ENCODE measurements at regions not wholly inside any gene's neighbourhood (a gene's known extent, or its start where the extent isn't known, plus 50 kb on each side); places are given as distances from the start of the nearest gene placed in this dataset.

DNA sequence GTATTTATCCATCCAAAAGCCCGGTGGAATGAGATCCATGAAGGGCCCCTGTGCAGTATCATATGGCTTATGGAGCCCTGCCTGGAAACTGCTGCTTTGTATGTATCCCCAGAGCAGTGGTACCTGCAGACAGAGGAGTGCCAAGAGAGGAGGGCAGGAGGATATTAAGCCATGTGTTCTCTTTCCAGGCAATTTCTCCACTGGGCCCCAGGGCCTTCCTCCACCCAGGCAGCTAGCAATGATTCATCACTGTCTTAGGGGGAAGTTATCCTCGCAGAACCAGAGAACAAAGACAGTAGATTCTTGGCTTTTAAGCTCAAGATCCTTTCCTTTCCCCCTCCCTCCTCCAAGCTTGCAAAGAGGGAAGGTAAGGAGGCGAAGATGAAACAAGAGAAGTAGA, 98.1 kb downstream of the LRRC30 start:
- peaks cover 9% of the 10 kb centered on the region for H3K27me3 Mint-ChIP-seq (ENCODE audit: unreplicated experiment)
- no peak overlapping the region for H3K4me3 Mint-ChIP-seq (ENCODE audit: unreplicated experiment)
- H3K4me1 Mint-ChIP-seq (ENCODE audit: unreplicated experiment) = peaks cover 53% of the 10 kb centered on the region
- DNase-seq (ENCODE audit: low spot score) = no peak
- H3K9me3 Mint-ChIP-seq (ENCODE audit: unreplicated experiment) = no peaks in the 10 kb centered on the region
- H3K36me3 Mint-ChIP-seq (ENCODE audit: low read depth, unreplicated experiment) = peaks cover 1% of the 10 kb centered on the region
- TF ChIP-seq, protein P1, sequence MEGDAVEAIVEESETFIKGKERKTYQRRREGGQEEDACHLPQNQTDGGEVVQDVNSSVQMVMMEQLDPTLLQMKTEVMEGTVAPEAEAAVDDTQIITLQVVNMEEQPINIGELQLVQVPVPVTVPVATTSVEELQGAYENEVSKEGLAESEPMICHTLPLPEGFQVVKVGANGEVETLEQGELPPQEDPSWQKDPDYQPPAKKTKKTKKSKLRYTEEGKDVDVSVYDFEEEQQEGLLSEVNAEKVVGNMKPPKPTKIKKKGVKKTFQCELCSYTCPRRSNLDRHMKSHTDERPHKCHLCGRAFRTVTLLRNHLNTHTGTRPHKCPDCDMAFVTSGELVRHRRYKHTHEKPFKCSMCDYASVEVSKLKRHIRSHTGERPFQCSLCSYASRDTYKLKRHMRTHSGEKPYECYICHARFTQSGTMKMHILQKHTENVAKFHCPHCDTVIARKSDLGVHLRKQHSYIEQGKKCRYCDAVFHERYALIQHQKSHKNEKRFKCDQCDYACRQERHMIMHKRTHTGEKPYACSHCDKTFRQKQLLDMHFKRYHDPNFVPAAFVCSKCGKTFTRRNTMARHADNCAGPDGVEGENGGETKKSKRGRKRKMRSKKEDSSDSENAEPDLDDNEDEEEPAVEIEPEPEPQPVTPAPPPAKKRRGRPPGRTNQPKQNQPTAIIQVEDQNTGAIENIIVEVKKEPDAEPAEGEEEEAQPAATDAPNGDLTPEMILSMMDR (IDR thresholded peaks at IDR 0.05; ENCODE audit: unreplicated experiment) = no peak
- no peak overlapping the region for H3K27ac Mint-ChIP-seq (ENCODE audit: unreplicated experiment)

DNA sequence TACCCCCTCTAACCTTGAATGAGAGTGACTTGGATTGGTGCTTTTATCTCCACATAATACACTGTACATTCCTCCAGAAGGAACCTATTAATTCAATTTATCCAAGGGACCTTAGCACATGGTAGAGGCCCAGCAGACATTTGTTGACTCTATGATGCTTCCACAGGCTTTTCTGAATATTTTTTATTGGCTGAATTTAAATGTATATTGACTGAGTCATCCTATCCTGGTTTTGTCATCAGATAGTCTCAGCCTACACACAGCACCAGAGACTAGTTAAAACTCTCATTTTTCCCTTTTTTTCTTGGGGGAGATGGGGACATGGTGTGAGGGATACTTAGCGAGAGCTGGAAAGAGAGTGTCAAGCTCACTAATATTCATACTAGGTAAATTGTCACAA, 101.6 kb downstream of the LRRC30 start:
- peaks cover 3% of the 10 kb centered on the region for H3K36me3 Mint-ChIP-seq (ENCODE audit: low read depth, unreplicated experiment)
- TF ChIP-seq, protein P1 (IDR thresholded peaks at IDR 0.05; ENCODE audit: unreplicated experiment) = no peak
- H3K27me3 Mint-ChIP-seq (ENCODE audit: unreplicated experiment) = peaks cover 4% of the 10 kb centered on the region
- no peak overlapping the region for H3K27ac Mint-ChIP-seq (ENCODE audit: unreplicated experiment)
- no peak for DNase-seq (ENCODE audit: low spot score)
- H3K9me3 Mint-ChIP-seq (ENCODE audit: unreplicated experiment) = no peaks in the 10 kb centered on the region
- H3K4me3 Mint-ChIP-seq (ENCODE audit: unreplicated experiment) = peak overlapping the region; percentile 38
- peaks cover 28% of the 10 kb centered on the region for H3K4me1 Mint-ChIP-seq (ENCODE audit: unreplicated experiment)

DNA sequence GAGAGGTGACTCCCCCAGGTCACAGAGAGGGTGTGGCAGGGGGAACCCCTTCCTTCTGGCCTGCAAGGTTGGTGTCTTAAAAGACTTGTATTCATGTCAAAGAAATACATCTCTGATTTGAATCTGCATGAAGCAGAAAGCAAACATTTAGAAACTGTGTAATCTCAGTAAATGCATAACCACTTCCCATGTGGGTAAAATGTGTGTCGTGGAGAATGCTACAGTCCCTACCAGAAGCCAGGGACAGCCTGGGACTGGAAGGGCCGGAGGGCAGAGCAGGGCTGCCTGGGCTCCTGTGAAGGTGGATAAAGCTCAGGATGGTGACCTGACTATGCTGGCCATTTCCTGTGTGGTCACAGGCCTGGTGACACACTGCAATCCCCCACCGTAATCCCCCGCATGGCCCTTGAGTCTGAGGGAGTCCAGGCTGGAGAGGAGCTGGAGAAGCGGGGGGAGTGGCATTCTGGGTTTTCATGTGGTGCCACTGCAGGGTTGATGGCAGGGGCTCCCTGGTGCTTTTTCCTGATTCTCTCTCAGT, 102.2 kb downstream of the LRRC30 start:
- Mint-ChIP-seq H3K9me3 (ENCODE audit: unreplicated experiment) (no peaks in the 10 kb centered on the region), H3K27ac (ENCODE audit: unreplicated experiment) (no peak overlapping the region)
- no peak for DNase-seq (ENCODE audit: low spot score)

DNA sequence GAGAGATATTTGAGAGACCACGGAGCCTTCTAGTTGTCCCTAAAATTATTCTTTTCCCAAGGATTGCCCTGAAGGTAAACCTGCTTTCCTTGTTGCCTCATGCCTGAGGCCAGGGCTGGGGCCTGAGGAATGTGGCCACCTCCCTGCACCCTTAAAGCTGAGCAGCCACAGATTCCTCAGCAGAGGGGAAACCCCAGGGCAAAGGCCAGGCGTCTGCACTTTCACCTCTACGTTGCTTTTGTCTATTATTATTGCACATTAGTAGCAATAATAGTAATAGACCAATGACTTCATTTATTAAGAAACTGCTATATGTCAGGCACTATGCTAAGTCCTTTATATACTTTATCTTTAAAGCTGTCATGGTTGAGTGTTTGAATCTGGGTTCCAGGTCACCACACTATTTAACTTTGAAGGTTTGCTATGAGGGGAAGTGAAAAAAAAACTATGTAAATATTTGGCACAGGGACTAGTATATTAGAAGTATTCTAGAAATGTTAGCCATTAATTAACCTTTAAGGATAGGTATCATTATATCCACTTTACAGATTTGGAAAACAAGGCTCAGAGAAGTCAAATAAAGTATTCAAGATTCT, 104.2 kb downstream of the LRRC30 start:
- Mint-ChIP-seq H3K9me3 (ENCODE audit: unreplicated experiment) (no peaks in the 10 kb centered on the region), H3K27ac (ENCODE audit: unreplicated experiment) (no peak overlapping the region), H3K4me3 (ENCODE audit: unreplicated experiment) (no peak overlapping the region), H3K27me3 (ENCODE audit: unreplicated experiment) (peaks cover 1% of the 10 kb centered on the region), H3K36me3 (ENCODE audit: low read depth, unreplicated experiment) (peaks cover 3% of the 10 kb centered on the region), H3K4me1 (ENCODE audit: unreplicated experiment) (peaks cover 8% of the 10 kb centered on the region)
- no peak for DNase-seq (ENCODE audit: low spot score)
- TF ChIP-seq, protein P1 (IDR thresholded peaks at IDR 0.05; ENCODE audit: unreplicated experiment) = no peak

More for the DNA sequence above, 102.2 kb downstream of the LRRC30 start:
- H3K4me1 Mint-ChIP-seq (ENCODE audit: unreplicated experiment) = peaks cover 23% of the 10 kb centered on the region
- peaks cover 3% of the 10 kb centered on the region for H3K36me3 Mint-ChIP-seq (ENCODE audit: low read depth, unreplicated experiment)
- H3K4me3 Mint-ChIP-seq (ENCODE audit: unreplicated experiment) = no peak overlapping the region
- TF ChIP-seq, protein P1 (IDR thresholded peaks at IDR 0.05; ENCODE audit: unreplicated experiment) = no peak
- peaks cover 4% of the 10 kb centered on the region for H3K27me3 Mint-ChIP-seq (ENCODE audit: unreplicated experiment)

DNA sequence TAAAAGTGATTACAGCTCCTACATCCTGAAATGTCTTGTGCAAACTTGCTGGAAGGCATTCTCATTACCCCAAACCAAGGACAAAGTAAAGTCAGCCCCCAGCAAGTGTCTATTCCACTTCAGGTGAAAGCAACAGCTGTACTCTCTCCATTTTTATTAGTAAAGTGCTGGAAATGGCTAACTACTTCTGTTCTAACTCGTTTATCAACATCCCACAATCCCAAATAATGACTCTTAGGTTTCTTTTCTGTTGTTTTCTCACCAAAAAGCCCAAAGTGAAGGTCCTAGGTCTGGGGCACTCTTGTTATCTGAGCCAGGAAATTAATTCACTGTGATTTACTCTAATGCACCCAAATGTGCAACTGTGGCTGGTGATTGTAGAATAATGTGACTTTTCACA, 105.7 kb downstream of the LRRC30 start:
- Mint-ChIP-seq H3K9me3 (ENCODE audit: unreplicated experiment) (no peaks in the 10 kb centered on the region), H3K27ac (ENCODE audit: unreplicated experiment) (no peak overlapping the region), H3K4me3 (ENCODE audit: unreplicated experiment) (no peak overlapping the region), H3K4me1 (ENCODE audit: unreplicated experiment) (peaks cover 3% of the 10 kb centered on the region), H3K27me3 (ENCODE audit: unreplicated experiment) (peaks cover 5% of the 10 kb centered on the region), H3K36me3 (ENCODE audit: low read depth, unreplicated experiment) (peaks cover 3% of the 10 kb centered on the region)
- DNase-seq (ENCODE audit: low spot score) = no peak
- TF ChIP-seq, protein P1 (IDR thresholded peaks at IDR 0.05; ENCODE audit: unreplicated experiment) = no peak

All from endothelial cell (in vitro differentiated cells).